ENCODE measurements at regions not wholly inside any gene's neighbourhood (a gene's known extent, or its start where the extent isn't known, plus 50 kb on each side); places are given as distances from the start of the nearest gene placed in this dataset.

- Histone ChIP-seq H3K36me3 (no peaks in the 10 kb centered on the region), H3K4me3 (no peak overlapping the region), H3K4me1 (peaks cover 0 to 8% (median 0%) of the 10 kb centered on the region in 4 donors), H3K9me3 (no peaks in the 10 kb centered on the region), H3K27ac (no peak overlapping the region), H3K27me3 (no peaks in the 10 kb centered on the region)
- TF ChIP-seq POLR2AphosphoS5 (IDR thresholded peaks at IDR 0.05) (no peak), EP300 (IDR thresholded peaks at IDR 0.05) (no peak), CTCF (IDR thresholded peaks at IDR 0.05) (no peak), POLR2A (IDR thresholded peaks at IDR 0.05) (no peak)
- intact Hi-C loops (cut with DNase I): no loop called here
- DNase-seq: no peak
- 47 to 67% methylated on average over 2 of the region's 2 CpGs for WGBS, 2 donors
Observed at GRCh38 chr5:86442036-86442745, 175.6 kb upstream of the COX7C start.

- Histone ChIP-seq H3K4me3 (no peak overlapping the region), H3K4me1 (peaks cover 0 to 2% (median 0%) of the 10 kb centered on the region in 4 donors), H3K27me3 (no peaks in the 10 kb centered on the region), H3K36me3 (no peaks in the 10 kb centered on the region), H3K9me3 (no peaks in the 10 kb centered on the region), H3K27ac (no peak overlapping the region)
- TF ChIP-seq CTCF (IDR thresholded peaks at IDR 0.05) (no peak), POLR2A (IDR thresholded peaks at IDR 0.05) (no peak), POLR2AphosphoS5 (IDR thresholded peaks at IDR 0.05) (no peak), EP300 (IDR thresholded peaks at IDR 0.05) (no peak)
- intact Hi-C loops (cut with DNase I): no loop called here
- WGBS, 2 donors: 86 to 87% methylated on average over 1 of the region's 1 CpG
- DNase-seq: no peak
Observed at GRCh38 chr5:86447362-86447761, 170.4 kb upstream of the COX7C start.

GRCh38 chr5:86452251-86452650 lies 165.5 kb upstream of the COX7C start:
- peaks cover 0 to 2% (median 0%) of the 10 kb centered on the region in 4 donors for H3K9me3 ChIP-seq
- H3K27me3 ChIP-seq: no peaks in the 10 kb centered on the region
- H3K4me3 ChIP-seq: no peak overlapping the region
- TF ChIP-seq POLR2AphosphoS5 (IDR thresholded peaks at IDR 0.05) (no peak), CTCF (IDR thresholded peaks at IDR 0.05) (no peak), EP300 (IDR thresholded peaks at IDR 0.05) (no peak), POLR2A (IDR thresholded peaks at IDR 0.05) (no peak)
- intact Hi-C loops (cut with DNase I): no loop called here
- H3K27ac ChIP-seq: no peak overlapping the region
- DNase-seq: no peak
- H3K4me1 ChIP-seq: no peaks in the 10 kb centered on the region
- H3K36me3 ChIP-seq: no peaks in the 10 kb centered on the region

- no peak for TF ChIP-seq CTCF (IDR thresholded peaks at IDR 0.05)
- no peak for TF ChIP-seq EP300 (IDR thresholded peaks at IDR 0.05)
- no peak for TF ChIP-seq POLR2A (IDR thresholded peaks at IDR 0.05)
- TF ChIP-seq POLR2AphosphoS5 (IDR thresholded peaks at IDR 0.05): no peak
- intact Hi-C loops (cut with DNase I): no loop called here
- WGBS, 2 donors: 91 to 95% methylated on average over 16 of the region's 16 CpGs
- no peaks in the 10 kb centered on the region for H3K4me1 ChIP-seq
- H3K9me3 ChIP-seq: peaks cover 0 to 19% (median 3%) of the 10 kb centered on the region in 4 donors
- DNase-seq: no peak
- no peak overlapping the region for H3K27ac ChIP-seq
- no peaks in the 10 kb centered on the region for H3K36me3 ChIP-seq
- H3K27me3 ChIP-seq: no peaks in the 10 kb centered on the region
- H3K4me3 ChIP-seq: no peak overlapping the region
Observed at GRCh38 chr5:86460519-86460918, 157.2 kb upstream of the COX7C start.
